ENCODE measurements at regions not wholly inside any gene's neighbourhood (a gene's known extent, or its start where the extent isn't known, plus 50 kb on each side); places are given as distances from the start of the nearest gene placed in this dataset.

- TF ChIP-seq CTCF (IDR thresholded peaks at IDR 0.05; ENCODE audit: insufficient read depth, low read length, poor library complexity, severe bottlenecking) (no peak), EZH2phosphoT487 (conservative IDR thresholded peaks at IDR 0.05; ENCODE audit: low read length) (no peak)
These were observed 389.9 kb downstream of the SHQ1 start for GRCh38 chr3:72458375-72458774.

Measured in SU-DHL-6 (cell line).